ENCODE measurements at regions not wholly inside any gene's neighbourhood (a gene's known extent, or its start where the extent isn't known, plus 50 kb on each side); places are given as distances from the start of the nearest gene placed in this dataset.

GRCh38 chr5:116756531-116756930 lies 181.9 kb upstream of the SEMA6A start:
- Histone ChIP-seq H3K27ac (no peak overlapping the region), H3K4me1 (replicated peaks in 1 of 2) (peaks cover 8 to 14% of the 10 kb centered on the region in 2 donors), H3K4me3 (no peak overlapping the region)
- 0 to 100% (median 40%) methylated on average over 1 of the region's 1 CpG; no CpG with 5 or more reads in 6 of the 10 experiments for WGBS, 10 experiments
- no peak for ATAC-seq (replicated peaks in 6 of 8)
- in situ Hi-C loops (cut with MboI; ENCODE audit: low pct_unique_long_range_greater_than_20kb in 2 of 9, low sequenced_read_pairs in 9 of 9, unreplicated experiment in 9 of 9) = no loop called here

GRCh38 chr5:116754556-116754955 lies 179.9 kb upstream of the SEMA6A start:
- no peak for ATAC-seq (replicated peaks in 6 of 8)
- in situ Hi-C loops (cut with MboI; ENCODE audit: low pct_unique_long_range_greater_than_20kb in 2 of 9, low sequenced_read_pairs in 9 of 9, unreplicated experiment in 9 of 9) = no loop called here
- H3K4me3 ChIP-seq = no peak overlapping the region
- no peak overlapping the region for H3K27ac ChIP-seq
- H3K4me1 ChIP-seq (replicated peaks in 1 of 2) = peaks cover under 1 to 3% of the 10 kb centered on the region in 2 donors

GRCh38 chr5:116751684-116752083 lies 177.1 kb upstream of the SEMA6A start:
- Histone ChIP-seq H3K27ac (no peak overlapping the region), H3K4me3 (no peak overlapping the region), H3K4me1 (replicated peaks in 1 of 2) (no peaks in the 10 kb centered on the region)
- ATAC-seq (replicated peaks in 6 of 8) = no peak
- in situ Hi-C loops (cut with MboI; ENCODE audit: low pct_unique_long_range_greater_than_20kb in 2 of 9, low sequenced_read_pairs in 9 of 9, unreplicated experiment in 9 of 9) = no loop called here

- in situ Hi-C loops (cut with MboI; ENCODE audit: low pct_unique_long_range_greater_than_20kb in 2 of 9, low sequenced_read_pairs in 9 of 9, unreplicated experiment in 9 of 9) = no loop called here
Observed at GRCh38 chr5:116750631-116751580, 176.3 kb upstream of the SEMA6A start.

GRCh38 chr5:116747881-116748280 lies 173.3 kb upstream of the SEMA6A start:
- 100% methylated on average over 1 of the region's 1 CpG; no CpG with 5 or more reads in 8 of the 10 experiments for WGBS, 10 experiments
- in situ Hi-C loops (cut with MboI; ENCODE audit: low pct_unique_long_range_greater_than_20kb in 2 of 9, low sequenced_read_pairs in 9 of 9, unreplicated experiment in 9 of 9) = no loop called here
- H3K4me3 ChIP-seq = no peak overlapping the region
- no peak overlapping the region for H3K27ac ChIP-seq
- no peaks in the 10 kb centered on the region for H3K4me1 ChIP-seq (replicated peaks in 1 of 2)
- no peak for ATAC-seq (replicated peaks in 6 of 8)

More at GRCh38 chr5:116750631-116751580, 176.3 kb upstream of the SEMA6A start:
- Histone ChIP-seq H3K4me3 (no peak overlapping the region), H3K4me1 (replicated peaks in 1 of 2) (no peaks in the 10 kb centered on the region), H3K27ac (no peak overlapping the region)
- ATAC-seq (replicated peaks in 6 of 8) = peak in 1 of 8 experiments; percentile 75
- WGBS, 10 experiments = 0 to 100% (median 17%) methylated on average over 1 to 2 of the region's 2 CpGs; no CpG with 5 or more reads in 3 of the 10 experiments

GRCh38 chr5:116746668-116747067 lies 172.0 kb upstream of the SEMA6A start:
- 0 to 100% (median 82%) methylated on average over 1 to 3 of the region's 3 CpGs for WGBS, 10 experiments
- no peak for ATAC-seq (replicated peaks in 6 of 8)

GRCh38 chr5:116740771-116741170 lies 166.1 kb upstream of the SEMA6A start:
- no peak for ATAC-seq (replicated peaks in 6 of 8)
- in situ Hi-C loops (cut with MboI; ENCODE audit: low pct_unique_long_range_greater_than_20kb in 2 of 9, low sequenced_read_pairs in 9 of 9, unreplicated experiment in 9 of 9) = no loop called here
- Histone ChIP-seq H3K4me3 (no peak overlapping the region), H3K27ac (no peak overlapping the region), H3K4me1 (replicated peaks in 1 of 2) (peaks cover 5 to 16% of the 10 kb centered on the region in 2 donors)
- 0 to 100% methylated on average over 1 of the region's 1 CpG; no CpG with 5 or more reads in 8 of the 10 experiments for WGBS, 10 experiments

More at GRCh38 chr5:116746668-116747067, 172.0 kb upstream of the SEMA6A start:
- H3K4me1 ChIP-seq (replicated peaks in 1 of 2) = no peaks in the 10 kb centered on the region
- in situ Hi-C loops (cut with MboI; ENCODE audit: low pct_unique_long_range_greater_than_20kb in 2 of 9, low sequenced_read_pairs in 9 of 9, unreplicated experiment in 9 of 9) = no loop called here
- no peak overlapping the region for H3K27ac ChIP-seq
- no peak overlapping the region for H3K4me3 ChIP-seq

- H3K4me3 ChIP-seq = no peak overlapping the region
- no peak overlapping the region for H3K27ac ChIP-seq
- ATAC-seq (replicated peaks in 6 of 8) = peak in 4 of 8 experiments; percentile 28 to 80 (median 50)
- in situ Hi-C loops (cut with MboI; ENCODE audit: low pct_unique_long_range_greater_than_20kb in 2 of 9, low sequenced_read_pairs in 9 of 9, unreplicated experiment in 9 of 9) = no loop called here
- H3K4me1 ChIP-seq (replicated peaks in 1 of 2) = peaks cover 5 to 16% of the 10 kb centered on the region in 2 donors
- 0 to 94% (median 64%) methylated on average over 1 to 7 of the region's 9 CpGs for WGBS, 10 experiments
Observed at GRCh38 chr5:116739571-116739970, 164.9 kb upstream of the SEMA6A start.

GRCh38 chr5:116738615-116739261 lies 164.1 kb upstream of the SEMA6A start:
- ATAC-seq (replicated peaks in 6 of 8) = no peak
- 0 to 100% (median 54%) methylated on average over 1 to 6 of the region's 6 CpGs; no CpG with 5 or more reads in 2 of the 10 experiments for WGBS, 10 experiments
- Histone ChIP-seq H3K4me1 (replicated peaks in 1 of 2) (peaks cover 5 to 16% of the 10 kb centered on the region in 2 donors), H3K27ac (no peak overlapping the region), H3K4me3 (no peak overlapping the region)
- in situ Hi-C loops (cut with MboI; ENCODE audit: low pct_unique_long_range_greater_than_20kb in 2 of 9, low sequenced_read_pairs in 9 of 9, unreplicated experiment in 9 of 9) = no loop called here

- peaks cover 5 to 16% of the 10 kb centered on the region in 2 donors for H3K4me1 ChIP-seq (replicated peaks in 1 of 2)
- WGBS, 10 experiments = 0 to 70% (median 55%) methylated on average over 1 to 5 of the region's 5 CpGs; no CpG with 5 or more reads in 5 of the 10 experiments
- H3K4me3 ChIP-seq = no peak overlapping the region
- in situ Hi-C loops (cut with MboI; ENCODE audit: low pct_unique_long_range_greater_than_20kb in 2 of 9, low sequenced_read_pairs in 9 of 9, unreplicated experiment in 9 of 9) = no loop called here
- peak in 6 of 8 experiments; percentile 62 to 92 (median 76) for ATAC-seq (replicated peaks in 6 of 8)
- no peak overlapping the region for H3K27ac ChIP-seq
Observed at GRCh38 chr5:116738239-116738614, 163.6 kb upstream of the SEMA6A start.

GRCh38 chr5:116736671-116737070 lies 162.0 kb upstream of the SEMA6A start:
- ATAC-seq (replicated peaks in 6 of 8) = no peak
- in situ Hi-C loops (cut with MboI; ENCODE audit: low pct_unique_long_range_greater_than_20kb in 2 of 9, low sequenced_read_pairs in 9 of 9, unreplicated experiment in 9 of 9) = no loop called here
- H3K4me3 ChIP-seq = no peak overlapping the region
- H3K4me1 ChIP-seq (replicated peaks in 1 of 2) = peaks cover 5 to 16% of the 10 kb centered on the region in 2 donors
- H3K27ac ChIP-seq = no peak overlapping the region

GRCh38 chr5:116733991-116734975 lies 159.7 kb upstream of the SEMA6A start:
- 0 to 100% (median 65%) methylated on average over 1 to 7 of the region's 11 CpGs; no CpG with 5 or more reads in 1 of the 10 experiments for WGBS, 10 experiments
- Histone ChIP-seq H3K27ac (no peak overlapping the region), H3K4me1 (replicated peaks in 1 of 2) (peaks cover under 1 to 11% of the 10 kb centered on the region in 2 donors), H3K4me3 (no peak overlapping the region)
- in situ Hi-C loops (cut with MboI; ENCODE audit: low pct_unique_long_range_greater_than_20kb in 2 of 9, low sequenced_read_pairs in 9 of 9, unreplicated experiment in 9 of 9) = no loop called here
- no peak for ATAC-seq (replicated peaks in 6 of 8)

Data from motor neuron (in vitro differentiated cells).